ENCODE measurements at regions not wholly inside any gene's neighbourhood (a gene's known extent, or its start where the extent isn't known, plus 50 kb on each side); places are given as distances from the start of the nearest gene placed in this dataset.

- intact Hi-C loops (cut with micrococcal nuclease) = no loop called here
- H3K27ac Mint-ChIP-seq = no peak overlapping the region
- Histone ChIP-seq H3K4me3 (ENCODE audit: low read length in 2 of 2) (no peak overlapping the region), H3K36me3 (ENCODE audit: insufficient read depth, low read length) (no peaks in the 10 kb centered on the region), H3K27ac (ENCODE audit: low read depth, low read length) (no peak overlapping the region), H3K9me3 (ENCODE audit: control insufficient read depth in 1 of 2, low read length in 2 of 2) (no peaks in the 10 kb centered on the region), H3K4me1 (ENCODE audit: insufficient read depth, low read length) (no peaks in the 10 kb centered on the region), H3K27me3 (ENCODE audit: insufficient read depth, low read length) (no peaks in the 10 kb centered on the region)
- no peak for DNase-seq
- peaks cover 3 to 4% of the 10 kb centered on the region in 2 donors for H3K27me3 Mint-ChIP-seq
- H3K36me3 Mint-ChIP-seq = no peaks in the 10 kb centered on the region
- H3K4me3 Mint-ChIP-seq = no peak overlapping the region
- H3K4me1 Mint-ChIP-seq = no peaks in the 10 kb centered on the region
- peaks cover 0 to 4% (median 3%) of the 10 kb centered on the region in 8 donors for H3K9me3 Mint-ChIP-seq
- ChIA-PET POLR2A (ENCODE audit: partially characterized antibody) (no interaction called here), CTCF (ENCODE audit: partially characterized antibody) (no interaction called here)
Observed at GRCh38 chr14:58954052-58954451, 234.4 kb upstream of the DAAM1 start.

- no peak overlapping the region for H3K27ac Mint-ChIP-seq
- no peak for DNase-seq
- H3K9me3 Mint-ChIP-seq = peaks cover 0 to 4% (median 3%) of the 10 kb centered on the region in 8 donors
- no peak overlapping the region for H3K27ac ChIP-seq (ENCODE audit: low read depth, low read length)
- H3K36me3 Mint-ChIP-seq = no peaks in the 10 kb centered on the region
- H3K27me3 ChIP-seq (ENCODE audit: insufficient read depth, low read length) = no peaks in the 10 kb centered on the region
- H3K4me3 ChIP-seq (ENCODE audit: low read length in 2 of 2) = no peak overlapping the region
- intact Hi-C loops (cut with micrococcal nuclease) = no loop called here
- ChIA-PET POLR2A (ENCODE audit: partially characterized antibody) (no interaction called here), CTCF (ENCODE audit: partially characterized antibody) (no interaction called here)
- no peaks in the 10 kb centered on the region for H3K36me3 ChIP-seq (ENCODE audit: insufficient read depth, low read length)
- no peaks in the 10 kb centered on the region for H3K4me1 ChIP-seq (ENCODE audit: insufficient read depth, low read length)
- H3K9me3 ChIP-seq (ENCODE audit: control insufficient read depth in 1 of 2, low read length in 2 of 2) = no peaks in the 10 kb centered on the region
- no peaks in the 10 kb centered on the region for H3K4me1 Mint-ChIP-seq
- no peak overlapping the region for H3K4me3 Mint-ChIP-seq
- peaks cover 3 to 4% of the 10 kb centered on the region in 2 donors for H3K27me3 Mint-ChIP-seq
Observed at GRCh38 chr14:58954901-58955861, 233.3 kb upstream of the DAAM1 start.

- no peaks in the 10 kb centered on the region for H3K36me3 Mint-ChIP-seq
- DNase-seq = no peak
- H3K9me3 ChIP-seq (ENCODE audit: control insufficient read depth in 1 of 2, low read length in 2 of 2) = no peaks in the 10 kb centered on the region
Observed at GRCh38 chr14:58961045-58961731, 227.3 kb upstream of the DAAM1 start.

GRCh38 chr14:58963873-58964597, 224.4 kb upstream of the DAAM1 start:
- no peaks in the 10 kb centered on the region for H3K36me3 ChIP-seq (ENCODE audit: insufficient read depth, low read length)
- no peak overlapping the region for H3K4me3 ChIP-seq (ENCODE audit: low read length in 2 of 2)
- no peak for DNase-seq
- no peak overlapping the region for H3K27ac ChIP-seq (ENCODE audit: low read depth, low read length)
- H3K27me3 ChIP-seq (ENCODE audit: insufficient read depth, low read length) = no peaks in the 10 kb centered on the region
- Mint-ChIP-seq H3K4me1 (no peaks in the 10 kb centered on the region), H3K36me3 (no peaks in the 10 kb centered on the region), H3K4me3 (no peak overlapping the region), H3K9me3 (peaks cover 0 to 3% (median 0%) of the 10 kb centered on the region in 8 donors), H3K27me3 (no peaks in the 10 kb centered on the region), H3K27ac (no peak overlapping the region)
- CTCF ChIA-PET (ENCODE audit: partially characterized antibody) = no interaction called here
- H3K4me1 ChIP-seq (ENCODE audit: insufficient read depth, low read length) = no peaks in the 10 kb centered on the region
- intact Hi-C loops (cut with micrococcal nuclease) = no loop called here
- no peaks in the 10 kb centered on the region for H3K9me3 ChIP-seq (ENCODE audit: control insufficient read depth in 1 of 2, low read length in 2 of 2)
- POLR2A ChIA-PET (ENCODE audit: partially characterized antibody) = no interaction called here

More at GRCh38 chr14:58961045-58961731, 227.3 kb upstream of the DAAM1 start:
- no peak overlapping the region for H3K4me3 Mint-ChIP-seq
- ChIA-PET POLR2A (ENCODE audit: partially characterized antibody) (no interaction called here), CTCF (ENCODE audit: partially characterized antibody) (no interaction called here)
- no peak overlapping the region for H3K27ac ChIP-seq (ENCODE audit: low read depth, low read length)
- H3K36me3 ChIP-seq (ENCODE audit: insufficient read depth, low read length) = no peaks in the 10 kb centered on the region
- no peaks in the 10 kb centered on the region for H3K27me3 ChIP-seq (ENCODE audit: insufficient read depth, low read length)
- H3K27me3 Mint-ChIP-seq = no peaks in the 10 kb centered on the region
- H3K27ac Mint-ChIP-seq = no peak overlapping the region
- H3K4me1 ChIP-seq (ENCODE audit: insufficient read depth, low read length) = no peaks in the 10 kb centered on the region
- no peak overlapping the region for H3K4me3 ChIP-seq (ENCODE audit: low read length in 2 of 2)
- intact Hi-C loops (cut with micrococcal nuclease) = no loop called here
- peaks cover 0 to 4% (median 3%) of the 10 kb centered on the region in 8 donors for H3K9me3 Mint-ChIP-seq
- H3K4me1 Mint-ChIP-seq = no peaks in the 10 kb centered on the region

- intact Hi-C loops (cut with micrococcal nuclease) = no loop called here
- Histone ChIP-seq H3K36me3 (ENCODE audit: insufficient read depth, low read length) (no peaks in the 10 kb centered on the region), H3K27me3 (ENCODE audit: insufficient read depth, low read length) (no peaks in the 10 kb centered on the region), H3K4me3 (ENCODE audit: low read length in 2 of 2) (no peak overlapping the region), H3K9me3 (ENCODE audit: control insufficient read depth in 1 of 2, low read length in 2 of 2) (no peaks in the 10 kb centered on the region), H3K27ac (ENCODE audit: low read depth, low read length) (no peak overlapping the region), H3K4me1 (ENCODE audit: insufficient read depth, low read length) (no peaks in the 10 kb centered on the region)
- ChIA-PET POLR2A (ENCODE audit: partially characterized antibody) (no interaction called here), CTCF (ENCODE audit: partially characterized antibody) (no interaction called here)
- DNase-seq = no peak
- H3K27me3 Mint-ChIP-seq = no peaks in the 10 kb centered on the region
- peaks cover 0 to 3% (median 0%) of the 10 kb centered on the region in 8 donors for H3K9me3 Mint-ChIP-seq
- no peaks in the 10 kb centered on the region for H3K4me1 Mint-ChIP-seq
- H3K36me3 Mint-ChIP-seq = no peaks in the 10 kb centered on the region
- no peak overlapping the region for H3K4me3 Mint-ChIP-seq
- H3K27ac Mint-ChIP-seq = no peak overlapping the region
Observed at GRCh38 chr14:58964598-58964928, 223.9 kb upstream of the DAAM1 start.

- no peak for DNase-seq
- Histone ChIP-seq H3K9me3 (ENCODE audit: control insufficient read depth in 1 of 2, low read length in 2 of 2) (no peaks in the 10 kb centered on the region), H3K4me1 (ENCODE audit: insufficient read depth, low read length) (no peaks in the 10 kb centered on the region), H3K27ac (ENCODE audit: low read depth, low read length) (no peak overlapping the region), H3K27me3 (ENCODE audit: insufficient read depth, low read length) (no peaks in the 10 kb centered on the region), H3K36me3 (ENCODE audit: insufficient read depth, low read length) (no peaks in the 10 kb centered on the region), H3K4me3 (ENCODE audit: low read length in 2 of 2) (no peak overlapping the region)
- H3K36me3 Mint-ChIP-seq = no peaks in the 10 kb centered on the region
- no peak overlapping the region for H3K4me3 Mint-ChIP-seq
- POLR2A ChIA-PET (ENCODE audit: partially characterized antibody) = no interaction called here
- H3K27ac Mint-ChIP-seq = no peak overlapping the region
- no peaks in the 10 kb centered on the region for H3K4me1 Mint-ChIP-seq
- intact Hi-C loops (cut with micrococcal nuclease) = no loop called here
- H3K9me3 Mint-ChIP-seq = peaks cover 0 to 3% (median 0%) of the 10 kb centered on the region in 8 donors
- no peaks in the 10 kb centered on the region for H3K27me3 Mint-ChIP-seq
- CTCF ChIA-PET (ENCODE audit: partially characterized antibody) = no interaction called here
Observed at GRCh38 chr14:58965601-58966000, 222.9 kb upstream of the DAAM1 start.

- Histone ChIP-seq H3K27ac (ENCODE audit: low read depth, low read length) (no peak overlapping the region), H3K9me3 (ENCODE audit: control insufficient read depth in 1 of 2, low read length in 2 of 2) (no peaks in the 10 kb centered on the region), H3K4me3 (ENCODE audit: low read length in 2 of 2) (no peak overlapping the region), H3K4me1 (ENCODE audit: insufficient read depth, low read length) (no peaks in the 10 kb centered on the region), H3K36me3 (ENCODE audit: insufficient read depth, low read length) (no peaks in the 10 kb centered on the region), H3K27me3 (ENCODE audit: insufficient read depth, low read length) (no peaks in the 10 kb centered on the region)
- no peak for DNase-seq
- Mint-ChIP-seq H3K27ac (no peak overlapping the region), H3K4me1 (no peaks in the 10 kb centered on the region), H3K36me3 (no peaks in the 10 kb centered on the region), H3K27me3 (no peaks in the 10 kb centered on the region), H3K9me3 (peaks cover 0 to 3% (median 0%) of the 10 kb centered on the region in 8 donors), H3K4me3 (no peak overlapping the region)
- ChIA-PET CTCF (ENCODE audit: partially characterized antibody) (no interaction called here), POLR2A (ENCODE audit: partially characterized antibody) (no interaction called here)
- intact Hi-C loops (cut with micrococcal nuclease) = no loop called here
Observed at GRCh38 chr14:58966997-58967396, 221.5 kb upstream of the DAAM1 start.
